ENCODE measurements at regions not wholly inside any gene's neighbourhood (a gene's known extent, or its start where the extent isn't known, plus 50 kb on each side); places are given as distances from the start of the nearest gene placed in this dataset.
"Not testable (repeated sequence)": the region's sequence is repeated elsewhere in the genome, so short reads cannot be mapped to it uniquely, and the experiment has no call there.

GRCh38 chr1:99405325-99405724, 141.0 kb downstream of the PLPPR4 start:
- TF ChIP-seq POLR2A (IDR thresholded peaks at IDR 0.05): not testable (repeated sequence)
- TF ChIP-seq, protein P1, sequence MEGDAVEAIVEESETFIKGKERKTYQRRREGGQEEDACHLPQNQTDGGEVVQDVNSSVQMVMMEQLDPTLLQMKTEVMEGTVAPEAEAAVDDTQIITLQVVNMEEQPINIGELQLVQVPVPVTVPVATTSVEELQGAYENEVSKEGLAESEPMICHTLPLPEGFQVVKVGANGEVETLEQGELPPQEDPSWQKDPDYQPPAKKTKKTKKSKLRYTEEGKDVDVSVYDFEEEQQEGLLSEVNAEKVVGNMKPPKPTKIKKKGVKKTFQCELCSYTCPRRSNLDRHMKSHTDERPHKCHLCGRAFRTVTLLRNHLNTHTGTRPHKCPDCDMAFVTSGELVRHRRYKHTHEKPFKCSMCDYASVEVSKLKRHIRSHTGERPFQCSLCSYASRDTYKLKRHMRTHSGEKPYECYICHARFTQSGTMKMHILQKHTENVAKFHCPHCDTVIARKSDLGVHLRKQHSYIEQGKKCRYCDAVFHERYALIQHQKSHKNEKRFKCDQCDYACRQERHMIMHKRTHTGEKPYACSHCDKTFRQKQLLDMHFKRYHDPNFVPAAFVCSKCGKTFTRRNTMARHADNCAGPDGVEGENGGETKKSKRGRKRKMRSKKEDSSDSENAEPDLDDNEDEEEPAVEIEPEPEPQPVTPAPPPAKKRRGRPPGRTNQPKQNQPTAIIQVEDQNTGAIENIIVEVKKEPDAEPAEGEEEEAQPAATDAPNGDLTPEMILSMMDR (IDR thresholded peaks at IDR 0.05): not testable (repeated sequence)
